Right renal cortex interstitium (tissue), 3 donors: ENCODE measurements at regions not wholly inside any gene's neighbourhood (a gene's known extent, or its start where the extent isn't known, plus 50 kb on each side); places are given as distances from the start of the nearest gene placed in this dataset.

Experiments
- DNase-seq, 3 donors: peaks; one replicate each; pipeline ENCODE4 v3.0.0-alpha.2; 2013; ENCODE audit warnings: low read depth in 3 of 3, low spot score in 2 of 3

GRCh38 chr12:131606218-131606901 lies 104.5 kb upstream of the SFSWAP start:
- DNase-seq = no peak

- no peak for DNase-seq
Observed at GRCh38 chr12:131607658-131608447, 103.0 kb upstream of the SFSWAP start.

GRCh38 chr12:131608740-131609690 lies 101.9 kb upstream of the SFSWAP start:
- DNase-seq = no peak

- no peak for DNase-seq
Observed at GRCh38 chr12:131609762-131610161, 101.1 kb upstream of the SFSWAP start.

- DNase-seq = no peak
Observed at GRCh38 chr12:131610181-131610580, 100.7 kb upstream of the SFSWAP start.

- no peak for DNase-seq
Observed at GRCh38 chr12:131610891-131611290, 100.0 kb upstream of the SFSWAP start.

- DNase-seq = no peak
Observed at GRCh38 chr12:131611416-131612091, 99.3 kb upstream of the SFSWAP start.

- no peak for DNase-seq
Observed at GRCh38 chr12:131612092-131612755, 98.7 kb upstream of the SFSWAP start.

- no peak for DNase-seq
Observed at GRCh38 chr12:131613186-131613585, 97.7 kb upstream of the SFSWAP start.

- no peak for DNase-seq
Observed at GRCh38 chr12:131613678-131614077, 97.2 kb upstream of the SFSWAP start.

GRCh38 chr12:131615326-131616042 lies 95.4 kb upstream of the SFSWAP start:
- no peak for DNase-seq

- no peak for DNase-seq
Observed at GRCh38 chr12:131616043-131616700, 94.7 kb upstream of the SFSWAP start.

- DNase-seq = no peak
Observed at GRCh38 chr12:131616738-131617137, 94.2 kb upstream of the SFSWAP start.

GRCh38 chr12:131617179-131617578 lies 93.7 kb upstream of the SFSWAP start:
- DNase-seq = no peak

- no peak for DNase-seq
Observed at GRCh38 chr12:131617596-131618302, 93.1 kb upstream of the SFSWAP start.

GRCh38 chr12:131618303-131618658 lies 92.6 kb upstream of the SFSWAP start:
- peak in 1 of 3 donors; percentile 32 for DNase-seq

GRCh38 chr12:131618701-131619100 lies 92.2 kb upstream of the SFSWAP start:
- no peak for DNase-seq

GRCh38 chr12:131619106-131619642 lies 91.7 kb upstream of the SFSWAP start:
- DNase-seq = no peak
